ENCODE measurements at regions not wholly inside any gene's neighbourhood (a gene's known extent, or its start where the extent isn't known, plus 50 kb on each side); places are given as distances from the start of the nearest gene placed in this dataset.

- no peaks in the 10 kb centered on the region for H3K79me2 ChIP-seq (ENCODE audit: insufficient read depth, low read depth, low read length)
- H3K27ac ChIP-seq (ENCODE audit: low read depth, low read length, poor library complexity, severe bottlenecking), result no peak overlapping the region
- H3K4me2 ChIP-seq (ENCODE audit: low read length), result no peak overlapping the region
- H3K9me2 ChIP-seq (ENCODE audit: insufficient read depth, low read length), result 0 out of 2 replicates have a peak, but pooled peaks cover 6% of the 10 kb centered on the region
- TF ChIP-seq CTCF (conservative IDR thresholded peaks at IDR 0.05; ENCODE audit: low read length) (no peak), EZH2phosphoT487 (IDR thresholded peaks at IDR 0.05; ENCODE audit: borderline replicate concordance, low read depth, low read length) (no peak)
- POLR2A ChIA-PET, result interaction anchor here (0.6 to 0.9 kb wide), 3 partner anchors 31 to 917 kb away, joined by 3 to 4 read pairs (median 3); no protein-coding TSS in a partner anchor
- no peak overlapping the region for H2AFZ ChIP-seq (ENCODE audit: low read length)
- no peaks in the 10 kb centered on the region for H3K36me3 ChIP-seq (ENCODE audit: insufficient read depth, low read length)
- no peaks in the 10 kb centered on the region for H4K20me1 ChIP-seq (ENCODE audit: insufficient read depth, low read length)
- BruUV-seq (replicated peaks), result no TSS peak
- no peak for DNase-seq (ENCODE audit: low spot score)
- intact Hi-C loops (cut with micrococcal nuclease; ENCODE audit: unreplicated experiment), result no loop called here
- H3K9me3 ChIP-seq (ENCODE audit: low read length), result no peaks in the 10 kb centered on the region
- CTCF ChIA-PET (ENCODE audit: unreplicated experiment), result no interaction called here
- no peaks in the 10 kb centered on the region for H3K4me1 ChIP-seq (ENCODE audit: insufficient read depth, low read length, poor library complexity, severe bottlenecking)
- no peak overlapping the region for H3K4me3 ChIP-seq (ENCODE audit: low read depth, low read length, poor library complexity, severe bottlenecking)
Observed at GRCh38 chr3:18066899-18067582, 324.6 kb upstream of the TBC1D5 start.

DNA sequence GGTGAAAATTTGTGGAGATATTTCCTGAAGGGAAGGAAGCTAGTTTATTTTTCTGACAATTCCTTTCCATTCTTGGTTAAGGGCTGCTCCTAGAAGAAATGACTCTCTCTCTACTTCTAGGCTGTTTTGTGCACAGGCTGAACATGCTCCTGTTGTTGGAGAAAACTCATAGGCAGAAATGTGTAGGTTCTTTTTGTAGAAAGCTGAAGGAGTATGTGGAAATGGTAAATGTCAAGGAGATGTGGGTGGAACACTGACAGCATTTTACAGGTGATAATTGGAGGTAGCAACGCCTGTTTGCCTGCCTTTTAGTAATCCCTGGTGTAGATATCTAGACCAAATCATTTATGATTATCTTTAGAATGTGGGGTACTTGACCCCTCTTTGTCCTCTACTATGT is 322.2 kb upstream of the TBC1D5 start:
- BruUV-seq (replicated peaks), result no TSS peak
- Histone ChIP-seq H3K4me1 (ENCODE audit: insufficient read depth, low read length, poor library complexity, severe bottlenecking) (no peaks in the 10 kb centered on the region), H3K9me2 (ENCODE audit: insufficient read depth, low read length) (no peaks in the 10 kb centered on the region), H3K4me3 (ENCODE audit: low read depth, low read length, poor library complexity, severe bottlenecking) (no peak overlapping the region), H3K4me2 (ENCODE audit: low read length) (no peak overlapping the region), H3K27ac (ENCODE audit: low read depth, low read length, poor library complexity, severe bottlenecking) (no peak overlapping the region), H3K79me2 (ENCODE audit: insufficient read depth, low read depth, low read length) (no peaks in the 10 kb centered on the region), H4K20me1 (ENCODE audit: insufficient read depth, low read length) (no peaks in the 10 kb centered on the region), H3K36me3 (ENCODE audit: insufficient read depth, low read length) (no peaks in the 10 kb centered on the region), H3K9me3 (ENCODE audit: low read length) (no peaks in the 10 kb centered on the region), H2AFZ (ENCODE audit: low read length) (no peak overlapping the region)
- TF ChIP-seq CTCF (conservative IDR thresholded peaks at IDR 0.05; ENCODE audit: low read length) (no peak), EZH2phosphoT487 (IDR thresholded peaks at IDR 0.05; ENCODE audit: borderline replicate concordance, low read depth, low read length) (no peak)
- CTCF ChIA-PET (ENCODE audit: unreplicated experiment), result no interaction called here
- POLR2A ChIA-PET, result no interaction called here
- intact Hi-C loops (cut with micrococcal nuclease; ENCODE audit: unreplicated experiment), result no loop called here
- DNase-seq (ENCODE audit: low spot score), result no peak

DNA sequence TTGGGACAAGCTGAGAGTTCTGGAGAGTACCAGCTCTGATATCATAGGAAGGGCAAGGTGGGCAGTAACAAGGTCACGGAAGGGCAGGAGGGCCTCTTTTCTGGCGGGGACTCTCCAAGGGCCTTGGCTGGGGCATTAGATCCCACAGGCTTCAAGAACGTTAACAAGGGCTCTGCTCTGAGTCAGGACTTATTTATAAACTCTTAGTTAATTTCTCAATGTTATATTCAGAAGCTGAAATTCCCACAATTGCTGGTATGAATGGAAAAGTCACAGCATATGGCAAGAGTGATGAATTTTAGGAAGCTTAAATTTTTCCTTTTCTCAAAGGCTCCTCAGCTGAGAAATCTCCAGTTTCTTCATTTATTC is 320.2 kb upstream of the TBC1D5 start:
- Histone ChIP-seq H3K4me2 (ENCODE audit: low read length) (no peak overlapping the region), H2AFZ (ENCODE audit: low read length) (0 out of 2 replicates have a peak overlapping the region, but pooled peaks have one; percentile 23), H4K20me1 (ENCODE audit: insufficient read depth, low read length) (no peaks in the 10 kb centered on the region), H3K36me3 (ENCODE audit: insufficient read depth, low read length) (no peaks in the 10 kb centered on the region), H3K4me1 (ENCODE audit: insufficient read depth, low read length, poor library complexity, severe bottlenecking) (no peaks in the 10 kb centered on the region), H3K27ac (ENCODE audit: low read depth, low read length, poor library complexity, severe bottlenecking) (no peak overlapping the region), H3K79me2 (ENCODE audit: insufficient read depth, low read depth, low read length) (no peaks in the 10 kb centered on the region), H3K9me2 (ENCODE audit: insufficient read depth, low read length) (no peaks in the 10 kb centered on the region), H3K4me3 (ENCODE audit: low read depth, low read length, poor library complexity, severe bottlenecking) (no peak overlapping the region), H3K9me3 (ENCODE audit: low read length) (no peaks in the 10 kb centered on the region)
- ChIA-PET CTCF (ENCODE audit: unreplicated experiment) (interaction anchor here (1.1 kb wide), 1 partner anchor 12 kb away, joined by 3 read pairs; no protein-coding TSS in a partner anchor), POLR2A (no interaction called here)
- intact Hi-C loops (cut with micrococcal nuclease; ENCODE audit: unreplicated experiment), result no loop called here
- TF ChIP-seq EZH2phosphoT487 (IDR thresholded peaks at IDR 0.05; ENCODE audit: borderline replicate concordance, low read depth, low read length) (no peak), CTCF (conservative IDR thresholded peaks at IDR 0.05; ENCODE audit: low read length) (no peak)
- no TSS peak for BruUV-seq (replicated peaks)
- no peak for DNase-seq (ENCODE audit: low spot score)
